GM12878 (cell line): ENCODE measurements at regions not wholly inside any gene's neighbourhood (a gene's known extent, or its start where the extent isn't known, plus 50 kb on each side); places are given as distances from the start of the nearest gene placed in this dataset.

Experiments
- MXI1 ChIP-seq: fragments of 150-350 bp; IDR thresholded peaks from 2 replicates; pipeline ENCODE4 v1.6.1; 2011; ENCODE audit warnings: low read depth, mild to moderate bottlenecking, inconsistent platforms, low read length, improper control_type of control experiment
- MYB ChIP-seq: fragments of 150-350 bp; IDR thresholded peaks from 2 replicates; pipeline ENCODE4 v1.6.1; 2014; ENCODE audit warnings: mild to moderate bottlenecking, low read depth, low read length, borderline replicate concordance
- SREBF1 ChIP-seq: IDR thresholded peaks from 2 replicates; pipeline ENCODE4 v1.6.1; 2012; ENCODE audit warnings: mild to moderate bottlenecking, low read length
- SUPT20H ChIP-seq: IDR thresholded peaks from 2 replicates; pipeline ENCODE4 v1.6.1; 2011; ENCODE audit warnings: low read depth, mild to moderate bottlenecking, low read length, moderate library complexity, borderline replicate concordance; ENCODE audit not compliant: control insufficient read depth
- TAF1 ChIP-seq: IDR thresholded peaks from 2 replicates; pipeline ENCODE4 v1.6.1; 2011; ENCODE audit warnings: mild to moderate bottlenecking, low read depth, low read length, borderline replicate concordance
- TF ChIP-seq, protein P1 (sequence below): fragments of 450-650 bp; conservative IDR thresholded peaks from 2 replicates; pipeline ENCODE4 v1.6.1; 2017; ENCODE audit warnings: mild to moderate bottlenecking, moderate library complexity
- TF ChIP-seq, protein P2 (sequence below): IDR thresholded peaks from 2 replicates; pipeline ENCODE4 v1.6.1; 2012; ENCODE audit warnings: low read depth, low read length, improper control_type of control experiment
- TF ChIP-seq, protein P3 (sequence below): IDR thresholded peaks from 2 replicates; pipeline ENCODE4 v1.6.1; 2011; ENCODE audit warnings: borderline replicate concordance, low read depth, mild to moderate bottlenecking, moderate library complexity, low read length; ENCODE audit not compliant: insufficient read depth, poor library complexity, severe bottlenecking

DNA sequence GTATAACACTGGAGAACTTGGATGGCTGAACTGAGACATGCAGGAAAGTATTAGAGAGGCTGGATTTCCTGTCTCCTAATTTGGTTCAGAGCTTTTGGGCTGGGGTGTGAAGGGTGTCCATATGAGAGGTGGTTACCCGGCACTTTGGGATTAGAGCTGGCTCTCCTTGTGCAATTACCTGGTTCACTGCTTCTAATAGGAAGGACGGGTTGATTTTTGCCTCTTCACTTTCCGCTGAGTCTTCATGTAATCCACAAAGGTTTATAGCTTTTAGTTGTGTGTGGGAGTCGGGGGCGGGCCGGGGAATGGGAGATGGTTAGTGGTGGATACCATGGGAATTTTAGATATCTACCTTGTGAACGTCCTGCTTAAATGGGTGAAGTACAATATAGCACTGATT lies 151.5 kb downstream of the BTBD3 start (continued):
- TF ChIP-seq, protein P1, sequence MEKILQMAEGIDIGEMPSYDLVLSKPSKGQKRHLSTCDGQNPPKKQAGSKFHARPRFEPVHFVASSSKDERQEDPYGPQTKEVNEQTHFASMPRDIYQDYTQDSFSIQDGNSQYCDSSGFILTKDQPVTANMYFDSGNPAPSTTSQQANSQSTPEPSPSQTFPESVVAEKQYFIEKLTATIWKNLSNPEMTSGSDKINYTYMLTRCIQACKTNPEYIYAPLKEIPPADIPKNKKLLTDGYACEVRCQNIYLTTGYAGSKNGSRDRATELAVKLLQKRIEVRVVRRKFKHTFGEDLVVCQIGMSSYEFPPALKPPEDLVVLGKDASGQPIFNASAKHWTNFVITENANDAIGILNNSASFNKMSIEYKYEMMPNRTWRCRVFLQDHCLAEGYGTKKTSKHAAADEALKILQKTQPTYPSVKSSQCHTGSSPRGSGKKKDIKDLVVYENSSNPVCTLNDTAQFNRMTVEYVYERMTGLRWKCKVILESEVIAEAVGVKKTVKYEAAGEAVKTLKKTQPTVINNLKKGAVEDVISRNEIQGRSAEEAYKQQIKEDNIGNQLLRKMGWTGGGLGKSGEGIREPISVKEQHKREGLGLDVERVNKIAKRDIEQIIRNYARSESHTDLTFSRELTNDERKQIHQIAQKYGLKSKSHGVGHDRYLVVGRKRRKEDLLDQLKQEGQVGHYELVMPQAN = no peak
- TF ChIP-seq, protein P2, sequence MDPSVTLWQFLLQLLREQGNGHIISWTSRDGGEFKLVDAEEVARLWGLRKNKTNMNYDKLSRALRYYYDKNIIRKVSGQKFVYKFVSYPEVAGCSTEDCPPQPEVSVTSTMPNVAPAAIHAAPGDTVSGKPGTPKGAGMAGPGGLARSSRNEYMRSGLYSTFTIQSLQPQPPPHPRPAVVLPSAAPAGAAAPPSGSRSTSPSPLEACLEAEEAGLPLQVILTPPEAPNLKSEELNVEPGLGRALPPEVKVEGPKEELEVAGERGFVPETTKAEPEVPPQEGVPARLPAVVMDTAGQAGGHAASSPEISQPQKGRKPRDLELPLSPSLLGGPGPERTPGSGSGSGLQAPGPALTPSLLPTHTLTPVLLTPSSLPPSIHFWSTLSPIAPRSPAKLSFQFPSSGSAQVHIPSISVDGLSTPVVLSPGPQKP = no peak
- TF ChIP-seq SREBF1 (no peak), TAF1 (no peak), MYB (no peak), SUPT20H (no peak), MXI1 (no peak)
- TF ChIP-seq, protein P3, sequence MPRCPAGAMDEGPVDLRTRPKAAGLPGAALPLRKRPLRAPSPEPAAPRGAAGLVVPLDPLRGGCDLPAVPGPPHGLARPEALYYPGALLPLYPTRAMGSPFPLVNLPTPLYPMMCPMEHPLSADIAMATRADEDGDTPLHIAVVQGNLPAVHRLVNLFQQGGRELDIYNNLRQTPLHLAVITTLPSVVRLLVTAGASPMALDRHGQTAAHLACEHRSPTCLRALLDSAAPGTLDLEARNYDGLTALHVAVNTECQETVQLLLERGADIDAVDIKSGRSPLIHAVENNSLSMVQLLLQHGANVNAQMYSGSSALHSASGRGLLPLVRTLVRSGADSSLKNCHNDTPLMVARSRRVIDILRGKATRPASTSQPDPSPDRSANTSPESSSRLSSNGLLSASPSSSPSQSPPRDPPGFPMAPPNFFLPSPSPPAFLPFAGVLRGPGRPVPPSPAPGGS = no peak
